ENCODE measurements at regions not wholly inside any gene's neighbourhood (a gene's known extent, or its start where the extent isn't known, plus 50 kb on each side); places are given as distances from the start of the nearest gene placed in this dataset.

GRCh38 chr20:11753155-11753554 is 164.5 kb upstream of the BTBD3 start:
- TF ChIP-seq POLR2AphosphoS5 (IDR thresholded peaks at IDR 0.05; ENCODE audit: low read depth, low read length) = no peak
- no peak for TF ChIP-seq POLR2A (IDR thresholded peaks at IDR 0.05; ENCODE audit: low read depth, low read length)
- no peak for TF ChIP-seq TAF1 (IDR thresholded peaks at IDR 0.05; ENCODE audit: low read depth, low read length)
- TF ChIP-seq SPI1 (IDR thresholded peaks at IDR 0.05; ENCODE audit: low read depth, low read length) = no peak
- no peak for TF ChIP-seq POU2F2 (IDR thresholded peaks at IDR 0.05; ENCODE audit: low read depth, low read length)
- TF ChIP-seq PAX5 (IDR thresholded peaks at IDR 0.05; ENCODE audit: insufficient read depth, low read length, severe bottlenecking) = no peak
